ENCODE measurements at regions not wholly inside any gene's neighbourhood (a gene's known extent, or its start where the extent isn't known, plus 50 kb on each side); places are given as distances from the start of the nearest gene placed in this dataset.

GRCh38 chr4:55742655-55743202 is 76.9 kb upstream of the EXOC1L start:
- H3K9me3 ChIP-seq (ENCODE audit: severe bottlenecking): no peaks in the 10 kb centered on the region
- H3K27me3 ChIP-seq (ENCODE audit: insufficient read depth, poor library complexity, severe bottlenecking): no peaks in the 10 kb centered on the region
- TF ChIP-seq CTCF (IDR thresholded peaks at IDR 0.05; ENCODE audit: poor library complexity, severe bottlenecking): no peak
- no peak for DNase-seq (ENCODE audit: low spot score)
- ATAC-seq (ENCODE audit: low read depth): no peak
- no peaks in the 10 kb centered on the region for H3K36me3 ChIP-seq (ENCODE audit: low read depth)
- H3K4me1 ChIP-seq (ENCODE audit: insufficient read depth, poor library complexity, severe bottlenecking): no peaks in the 10 kb centered on the region
- no peak overlapping the region for H3K27ac ChIP-seq (ENCODE audit: poor library complexity, severe bottlenecking)
- no peak overlapping the region for H3K4me3 ChIP-seq (ENCODE audit: severe bottlenecking)

DNA sequence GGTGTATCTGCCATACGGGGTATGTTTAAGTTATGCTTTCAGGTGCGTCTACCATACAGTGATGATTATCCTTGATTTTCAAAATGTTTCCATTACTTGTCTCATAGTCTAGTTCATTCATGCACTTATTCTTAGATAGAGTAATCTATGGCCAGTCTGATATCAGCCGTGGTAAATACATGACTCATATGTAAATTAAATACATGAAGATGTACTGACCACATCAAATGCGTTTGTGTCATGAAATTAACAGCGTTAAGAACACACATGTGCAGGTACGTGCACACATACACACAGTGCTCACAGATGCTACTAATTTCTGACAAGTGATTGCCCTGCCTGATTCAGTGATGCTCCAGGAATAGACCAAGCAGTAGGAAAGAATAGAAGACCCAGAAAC is 75.2 kb upstream of the EXOC1L start:
- H3K27ac ChIP-seq (ENCODE audit: poor library complexity, severe bottlenecking): no peak overlapping the region
- no peak overlapping the region for H3K4me3 ChIP-seq (ENCODE audit: severe bottlenecking)
- DNase-seq (ENCODE audit: low spot score): no peak
- H3K27me3 ChIP-seq (ENCODE audit: insufficient read depth, poor library complexity, severe bottlenecking): no peaks in the 10 kb centered on the region
- H3K36me3 ChIP-seq (ENCODE audit: low read depth): no peaks in the 10 kb centered on the region
- no peak for ATAC-seq (ENCODE audit: low read depth)
- H3K9me3 ChIP-seq (ENCODE audit: severe bottlenecking): no peaks in the 10 kb centered on the region
- TF ChIP-seq CTCF (IDR thresholded peaks at IDR 0.05; ENCODE audit: poor library complexity, severe bottlenecking): no peak
- no peaks in the 10 kb centered on the region for H3K4me1 ChIP-seq (ENCODE audit: insufficient read depth, poor library complexity, severe bottlenecking)

- ATAC-seq (ENCODE audit: low read depth): no peak
- Histone ChIP-seq H3K27ac (ENCODE audit: poor library complexity, severe bottlenecking) (no peak overlapping the region), H3K9me3 (ENCODE audit: severe bottlenecking) (no peaks in the 10 kb centered on the region), H3K4me3 (ENCODE audit: severe bottlenecking) (no peak overlapping the region), H3K36me3 (ENCODE audit: low read depth) (no peaks in the 10 kb centered on the region), H3K27me3 (ENCODE audit: insufficient read depth, poor library complexity, severe bottlenecking) (no peaks in the 10 kb centered on the region), H3K4me1 (ENCODE audit: insufficient read depth, poor library complexity, severe bottlenecking) (no peaks in the 10 kb centered on the region)
- no peak for TF ChIP-seq CTCF (IDR thresholded peaks at IDR 0.05; ENCODE audit: poor library complexity, severe bottlenecking)
- DNase-seq (ENCODE audit: low spot score): no peak
Observed at GRCh38 chr4:55745014-55745413, 74.6 kb upstream of the EXOC1L start.

DNA sequence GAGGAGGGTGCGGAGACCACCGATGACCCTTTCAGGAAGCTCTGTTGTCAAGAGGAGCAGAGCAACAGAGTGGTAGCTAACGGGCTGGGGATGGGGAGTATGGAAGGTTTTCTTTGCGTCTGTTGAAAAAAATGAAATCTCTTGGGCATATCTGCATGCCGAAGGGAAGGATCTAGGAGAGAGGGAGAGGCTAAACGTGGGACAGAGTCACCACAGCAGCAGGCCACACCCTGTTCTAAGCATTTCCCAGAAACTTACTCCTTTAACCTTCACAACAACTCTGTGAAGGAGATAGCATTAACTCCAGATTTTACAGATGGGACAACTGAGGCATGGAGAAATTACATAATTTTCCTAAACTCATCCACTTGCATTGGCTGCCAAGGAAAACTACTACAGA is 71.8 kb upstream of the EXOC1L start:
- no peak for TF ChIP-seq CTCF (IDR thresholded peaks at IDR 0.05; ENCODE audit: poor library complexity, severe bottlenecking)
- H3K9me3 ChIP-seq (ENCODE audit: severe bottlenecking): no peaks in the 10 kb centered on the region
- no peaks in the 10 kb centered on the region for H3K36me3 ChIP-seq (ENCODE audit: low read depth)
- ATAC-seq (ENCODE audit: low read depth) (no peak), DNase-seq (ENCODE audit: low spot score) (no peak)
- H3K27me3 ChIP-seq (ENCODE audit: insufficient read depth, poor library complexity, severe bottlenecking): no peaks in the 10 kb centered on the region
- H3K4me3 ChIP-seq (ENCODE audit: severe bottlenecking): no peak overlapping the region
- H3K4me1 ChIP-seq (ENCODE audit: insufficient read depth, poor library complexity, severe bottlenecking): no peaks in the 10 kb centered on the region
- no peak overlapping the region for H3K27ac ChIP-seq (ENCODE audit: poor library complexity, severe bottlenecking)

- Histone ChIP-seq H3K4me3 (ENCODE audit: severe bottlenecking) (no peak overlapping the region), H3K4me1 (ENCODE audit: insufficient read depth, poor library complexity, severe bottlenecking) (peaks cover 6% of the 10 kb centered on the region), H3K9me3 (ENCODE audit: severe bottlenecking) (no peaks in the 10 kb centered on the region), H3K27me3 (ENCODE audit: insufficient read depth, poor library complexity, severe bottlenecking) (no peaks in the 10 kb centered on the region), H3K36me3 (ENCODE audit: low read depth) (no peaks in the 10 kb centered on the region), H3K27ac (ENCODE audit: poor library complexity, severe bottlenecking) (no peak overlapping the region)
- no peak for ATAC-seq (ENCODE audit: low read depth)
- DNase-seq (ENCODE audit: low spot score): no peak
- no peak for TF ChIP-seq CTCF (IDR thresholded peaks at IDR 0.05; ENCODE audit: poor library complexity, severe bottlenecking)
Observed at GRCh38 chr4:55749666-55750065, 69.9 kb upstream of the EXOC1L start.
